Hippocampal formation (tissue), 2 donors: ENCODE measurements at regions not wholly inside any gene's neighbourhood (a gene's known extent, or its start where the extent isn't known, plus 50 kb on each side); places are given as distances from the start of the nearest gene placed in this dataset.
"Not testable (repeated sequence)": the region's sequence is repeated elsewhere in the genome, so short reads cannot be mapped to it uniquely, and the experiment has no call there.

Experiments used
- DNase-seq, 2 donors: peaks; one replicate each; lab custom pipeline; 2025; lab: John Stamatoyannopoulos, UW

GRCh38 chr16:17940584-17941364 is 395.8 kb downstream of the NPIPA8 start:
- DNase-seq, result no peak

DNA sequence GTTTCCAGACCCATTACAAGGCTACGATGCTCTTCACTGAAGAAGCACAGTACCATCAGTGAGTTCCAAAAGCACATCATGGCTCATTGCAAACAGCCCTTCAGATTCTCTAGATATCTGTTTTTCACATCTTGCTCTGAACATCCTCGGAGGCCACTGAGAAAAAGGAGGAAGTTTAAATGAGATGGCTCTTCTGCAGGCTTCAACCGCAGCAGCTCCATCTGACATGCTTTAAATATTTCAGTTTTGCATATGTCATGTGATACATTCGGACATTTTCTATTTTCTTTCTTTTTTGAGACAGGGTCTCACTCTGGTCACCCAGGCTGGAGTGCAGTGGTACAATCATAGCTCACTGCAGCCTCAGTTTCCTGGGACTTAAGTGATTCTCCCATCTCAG is 396.8 kb downstream of the NPIPA8 start:
- no peak for DNase-seq

DNA sequence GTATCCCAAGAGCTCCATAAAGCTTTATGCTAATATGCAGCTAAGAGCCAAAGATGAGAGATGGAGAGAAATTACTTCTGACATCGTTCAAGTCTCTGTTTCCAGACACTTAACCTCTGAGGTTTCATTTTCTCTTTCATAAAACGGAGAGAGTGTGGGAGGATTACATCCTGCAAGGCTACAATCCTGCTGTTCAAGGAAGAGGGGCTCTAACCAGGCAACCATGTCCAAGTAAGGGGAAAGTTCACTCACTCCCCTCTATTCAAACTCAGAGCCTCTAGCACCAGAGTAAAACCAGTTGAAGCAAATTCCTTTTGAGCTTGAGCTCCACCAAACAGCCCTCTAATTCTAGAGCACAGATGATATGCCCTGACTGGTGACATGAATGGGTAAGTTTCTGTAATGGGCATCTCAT is 397.4 kb downstream of the NPIPA8 start:
- no peak for DNase-seq

DNA sequence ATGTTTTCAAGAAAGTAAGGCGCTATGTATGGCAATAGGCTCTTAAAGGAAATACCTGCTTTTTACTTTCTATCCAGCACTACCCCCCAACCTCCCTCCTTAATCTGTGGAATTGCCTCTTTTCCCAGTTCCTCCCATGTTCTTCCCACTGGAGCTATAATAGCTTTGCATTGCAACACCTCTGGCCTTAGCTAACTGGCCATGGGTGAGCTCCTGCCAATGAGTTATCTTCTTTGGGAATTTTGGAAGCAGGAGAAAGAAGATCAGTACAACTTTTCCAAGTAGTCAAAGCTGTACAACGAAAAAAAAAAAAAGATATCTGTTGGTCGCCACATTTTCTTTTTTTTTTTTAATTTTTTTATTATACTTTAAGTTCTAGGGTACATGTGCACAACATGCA is 398.0 kb downstream of the NPIPA8 start:
- DNase-seq, result no peak

DNA sequence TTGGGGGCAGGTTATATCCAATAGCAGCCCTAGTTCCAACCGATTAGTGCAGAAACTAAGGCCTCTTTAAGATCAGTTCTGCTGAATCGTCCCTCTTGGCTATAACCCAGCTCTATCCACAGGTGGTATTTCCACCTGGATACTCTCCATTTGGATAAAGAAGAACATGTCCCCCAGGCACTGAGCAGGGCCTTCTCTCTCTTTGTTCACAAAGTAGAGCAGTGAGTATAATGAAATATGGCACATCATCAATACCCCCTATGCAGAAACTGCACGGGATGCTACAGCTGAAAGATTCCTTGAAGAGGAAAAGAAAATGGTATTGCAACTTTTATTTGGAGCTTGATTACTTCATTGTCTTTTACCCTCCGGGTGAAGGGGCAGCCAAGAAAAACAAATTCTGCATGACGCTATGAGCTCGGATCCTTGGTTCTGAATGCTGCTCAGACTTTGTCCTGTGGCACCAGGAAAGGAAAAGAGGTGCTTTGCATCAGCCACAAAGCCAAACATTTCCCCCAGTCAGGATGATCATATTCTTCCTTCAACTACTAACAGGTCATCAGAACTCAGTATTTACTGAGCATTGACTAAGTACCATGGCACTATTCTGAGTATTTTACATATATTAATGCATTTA is 399.7 kb downstream of the NPIPA8 start:
- no peak for DNase-seq

DNA sequence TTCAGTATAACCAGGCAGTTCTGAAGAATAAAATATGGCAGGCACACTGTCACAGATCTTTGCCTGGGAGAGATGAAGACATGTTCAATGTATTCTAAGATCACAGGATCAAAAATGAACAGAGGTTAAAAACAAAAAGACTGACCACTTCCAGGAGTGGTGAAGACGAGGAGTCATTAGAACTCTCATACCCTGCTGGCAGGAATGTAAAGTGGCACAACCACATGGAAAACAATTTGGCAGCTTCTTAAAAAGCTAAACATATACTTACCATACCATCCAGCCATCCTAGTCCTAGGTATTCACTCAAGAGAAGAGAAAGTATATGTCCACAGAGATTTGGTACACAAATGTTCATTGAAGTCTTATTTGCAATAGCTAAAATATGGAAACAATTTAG is 406.3 kb downstream of the NPIPA8 start:
- no peak for DNase-seq

DNA sequence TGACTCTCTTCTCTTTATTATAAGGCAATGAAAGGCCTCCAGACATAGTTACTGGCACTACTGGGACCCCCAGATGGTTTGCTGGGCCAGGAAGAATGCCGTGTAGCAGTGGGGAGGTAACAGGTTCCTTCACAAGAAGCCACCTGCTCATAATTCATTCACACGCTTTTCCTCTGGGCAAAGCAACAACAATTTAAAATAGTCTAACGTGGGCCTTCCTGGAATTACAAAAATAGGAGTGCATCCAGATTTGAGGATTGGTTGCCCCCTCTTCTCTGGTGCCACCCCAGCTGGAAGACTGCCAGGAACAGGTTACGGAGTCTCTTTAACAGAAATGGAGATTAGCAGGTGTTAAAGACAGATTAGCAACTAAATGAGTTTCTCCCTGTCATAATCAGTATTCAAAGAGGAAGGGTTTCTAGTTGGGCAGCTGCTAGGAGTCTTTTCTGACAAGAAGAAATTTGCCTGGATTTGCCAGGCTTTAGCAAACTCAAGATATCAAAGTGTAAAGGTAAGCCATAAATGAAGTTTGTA is 409.6 kb downstream of the NPIPA8 start:
- DNase-seq, result no peak

DNA sequence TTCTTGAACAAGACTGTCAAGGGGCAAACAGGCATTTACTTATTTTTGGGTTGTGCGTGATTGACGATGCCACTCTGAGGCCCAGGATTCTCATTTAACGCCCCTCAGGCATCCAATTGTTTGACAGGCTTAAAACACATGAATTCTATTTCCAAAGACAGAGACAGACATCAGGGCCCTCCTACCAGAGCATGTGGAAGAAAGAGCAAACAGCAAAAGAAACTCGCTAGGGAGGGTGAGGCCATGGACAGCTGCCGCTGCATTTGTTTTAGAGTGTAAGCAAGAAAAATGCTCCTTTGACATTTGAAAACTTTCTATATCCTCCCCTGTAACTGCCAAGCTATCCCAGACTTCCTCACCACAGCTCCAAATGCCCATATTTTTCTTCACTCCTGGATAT is 410.1 kb downstream of the NPIPA8 start:
- no peak for DNase-seq

GRCh38 chr16:17925761-17926160 is 410.8 kb downstream of the NPIPA8 start:
- no peak for DNase-seq

GRCh38 chr16:17921357-17921978 is 415.1 kb downstream of the NPIPA8 start:
- DNase-seq, result no peak

GRCh38 chr16:17917316-17918019 is 419.1 kb downstream of the NPIPA8 start:
- no peak for DNase-seq

DNA sequence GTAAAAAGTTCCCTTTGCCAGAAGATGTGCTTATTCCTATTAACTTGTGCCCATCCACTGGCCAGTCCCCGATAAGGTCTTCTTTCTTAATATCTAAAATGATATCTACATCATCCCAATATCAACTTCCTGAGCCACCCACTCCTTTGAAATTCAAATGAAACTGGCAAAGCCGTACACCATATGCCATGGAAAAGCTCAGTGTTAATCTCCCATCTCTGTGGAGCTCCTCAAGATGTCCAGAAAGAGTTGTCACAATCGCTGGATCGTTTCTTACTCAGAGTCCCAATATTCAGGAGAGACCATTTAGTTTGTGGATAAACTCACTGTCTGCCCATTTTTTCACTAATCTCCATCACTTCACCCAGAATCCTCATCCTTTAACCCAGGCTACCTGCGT is 420.7 kb downstream of the NPIPA8 start:
- DNase-seq, result no peak

GRCh38 chr16:17914168-17914567 is 422.4 kb downstream of the NPIPA8 start:
- DNase-seq, result no peak

- not testable (repeated sequence) for DNase-seq
These were observed 425.0 kb downstream of the NPIPA8 start for GRCh38 chr16:17911578-17911977.

GRCh38 chr16:17906626-17907025 is 429.9 kb downstream of the NPIPA8 start:
- not testable (repeated sequence) for DNase-seq

DNA sequence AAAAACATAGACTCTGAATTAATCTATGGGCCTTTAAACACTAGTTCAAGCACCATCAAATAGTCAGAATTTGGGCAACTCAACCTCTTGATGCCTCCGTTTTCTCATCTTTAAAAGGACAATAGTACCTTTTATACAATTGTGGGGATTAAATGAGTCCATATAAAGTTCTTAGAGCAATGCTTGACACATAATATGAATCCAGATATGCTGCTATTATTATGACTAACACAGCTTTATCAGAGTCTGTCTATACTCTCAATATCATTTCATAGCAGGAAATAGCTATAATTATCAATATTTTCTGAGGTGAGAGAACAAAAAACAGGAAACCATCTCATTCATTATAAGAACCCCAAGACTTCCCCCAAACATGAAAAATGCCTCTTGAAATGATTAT is 430.5 kb upstream of the XYLT1 start:
- DNase-seq, result no peak

GRCh38 chr16:17899141-17899540 is 428.4 kb upstream of the XYLT1 start:
- no peak for DNase-seq

DNA sequence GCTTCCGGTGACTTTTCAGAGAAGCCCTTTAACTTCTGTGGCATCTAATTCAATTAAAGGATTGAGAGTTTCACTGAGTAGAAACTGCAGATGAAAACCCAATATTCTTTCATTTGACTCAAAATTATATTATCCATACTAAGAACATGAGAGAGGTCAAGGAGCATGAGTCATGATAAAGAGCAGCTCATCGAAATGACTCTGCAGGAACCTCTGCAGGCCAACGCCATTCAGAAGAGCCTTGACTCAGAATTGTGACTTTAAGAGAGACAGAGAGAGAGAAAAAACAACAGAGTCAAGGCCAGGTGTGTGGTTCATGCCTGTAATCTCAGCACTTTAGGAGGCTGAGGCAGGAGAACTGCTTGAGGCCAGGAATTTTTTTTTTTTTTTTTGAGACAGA is 417.2 kb upstream of the XYLT1 start:
- DNase-seq, result no peak

DNA sequence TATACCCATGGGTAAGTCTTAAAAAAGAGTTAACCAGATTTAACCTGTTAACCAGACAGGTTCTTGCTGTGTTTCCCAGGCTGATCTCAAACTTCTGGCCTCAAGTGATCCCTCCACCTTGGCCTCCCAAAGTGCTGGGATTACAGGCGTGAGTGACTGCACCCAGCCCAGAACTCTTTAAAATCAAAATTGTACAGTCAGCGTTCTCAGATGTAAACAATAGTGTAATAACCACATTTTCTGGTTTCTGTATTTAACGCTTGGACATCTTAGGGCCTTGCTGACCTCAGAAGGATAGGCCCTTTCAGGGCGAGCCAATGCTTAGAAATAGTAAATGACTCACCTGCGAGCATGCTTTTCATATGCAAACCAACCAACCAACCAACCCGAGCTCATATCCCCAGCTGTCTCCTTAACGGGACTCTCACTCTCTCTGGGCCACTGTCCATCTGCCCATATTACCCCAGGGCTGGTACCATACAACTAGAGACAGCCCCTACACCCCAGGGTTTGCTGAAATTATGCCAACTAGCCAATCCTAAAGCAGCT is 415.0 kb upstream of the XYLT1 start:
- no peak for DNase-seq

GRCh38 chr16:17877821-17878360 is 407.1 kb upstream of the XYLT1 start:
- DNase-seq, result no peak

DNA sequence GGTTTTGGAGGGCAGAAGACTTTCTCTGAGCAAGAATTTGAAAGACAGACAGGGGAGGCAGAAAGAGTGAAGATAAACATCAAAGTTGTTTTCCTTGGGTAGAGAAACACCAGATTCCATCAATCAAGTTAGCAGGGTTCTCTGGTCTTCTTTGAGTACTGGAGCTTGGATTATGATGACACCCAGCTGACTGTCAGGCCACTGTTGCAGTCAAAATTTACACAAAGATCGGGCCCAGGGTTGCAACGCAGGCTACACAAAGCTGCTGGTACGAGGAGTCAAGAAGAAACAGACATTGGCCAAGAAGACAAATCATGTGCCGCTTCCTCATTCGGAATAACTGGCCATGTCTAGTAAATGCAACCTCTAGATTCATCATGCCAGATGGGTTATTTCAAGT is 396.2 kb upstream of the XYLT1 start:
- DNase-seq, result no peak

DNA sequence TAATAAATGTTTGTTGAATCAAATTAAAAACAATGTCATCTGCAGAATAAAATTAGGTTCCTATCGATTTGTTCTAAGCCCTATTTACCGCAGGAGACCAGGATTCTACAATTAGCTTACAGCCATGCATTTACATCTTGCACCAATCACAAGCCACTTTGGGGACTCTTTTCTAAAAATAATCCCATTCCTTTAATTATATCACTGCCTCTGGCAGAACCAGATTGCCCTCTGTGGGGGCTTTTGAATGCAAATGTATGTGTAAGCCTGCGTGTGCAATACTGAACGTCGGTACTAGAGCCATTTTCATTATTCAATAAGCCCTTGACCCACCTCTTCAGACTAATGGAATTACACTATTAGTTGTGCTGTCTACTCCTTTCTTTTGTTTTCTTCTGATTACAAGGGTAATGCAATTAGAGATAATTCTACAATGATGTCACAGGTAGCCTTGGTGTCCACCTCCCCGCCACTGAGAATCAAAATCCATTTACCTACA is 391.3 kb upstream of the XYLT1 start:
- no peak for DNase-seq
